HG03135 (cell line): ENCODE measurements at regions not wholly inside any gene's neighbourhood (a gene's known extent, or its start where the extent isn't known, plus 50 kb on each side); places are given as distances from the start of the nearest gene placed in this dataset.

Source experiments
- ATAC-seq: cut with Tn5 transposase; IDR thresholded peaks from one replicate; pipeline ENCODE4 v1.9.1; 2021; ENCODE audit warnings: mild to moderate bottlenecking, moderate library complexity; ENCODE audit not compliant: unreplicated experiment

GRCh38 chr5:82332064-82332855, 54.1 kb upstream of the RPS23 start:
- no peak for ATAC-seq

- no peak for ATAC-seq
These were observed 53.4 kb upstream of the RPS23 start for GRCh38 chr5:82331557-82331956.

DNA sequence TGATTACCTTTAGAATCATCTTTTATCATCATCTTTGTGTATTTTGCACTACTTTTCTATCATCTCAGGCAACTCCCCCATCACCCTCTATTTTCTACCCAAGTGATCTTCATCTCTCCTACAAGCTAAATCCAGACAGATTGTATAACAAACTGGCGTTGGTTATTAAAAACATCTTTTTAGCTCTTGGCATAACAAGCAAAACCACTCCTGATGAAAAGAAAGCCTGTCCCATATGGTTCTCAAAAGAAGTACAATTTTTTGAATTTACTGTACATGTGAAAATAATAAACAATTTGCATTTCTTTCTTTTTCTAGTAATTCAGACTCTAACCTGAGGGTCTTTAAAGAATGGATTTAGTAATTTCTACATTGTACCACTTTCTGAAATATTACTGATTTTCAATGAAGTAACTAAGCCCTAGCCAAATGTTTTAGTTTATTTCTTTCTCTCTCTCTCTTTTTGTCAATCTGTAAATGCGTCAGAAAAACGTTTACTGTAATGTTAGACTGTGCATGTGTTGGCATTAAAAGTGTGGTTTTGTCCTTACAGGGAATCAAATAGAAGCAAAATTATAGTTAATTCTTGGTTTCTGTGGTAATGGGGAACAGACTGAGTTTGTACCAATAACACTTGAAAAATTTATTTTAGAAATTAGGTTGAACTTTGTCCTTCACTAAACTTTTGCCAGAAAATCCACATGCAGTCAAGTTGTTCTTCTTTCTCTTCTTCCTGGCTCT, 52.5 kb upstream of the RPS23 start:
- ATAC-seq, result no peak

GRCh38 chr5:82329393-82329792, 51.2 kb upstream of the RPS23 start:
- ATAC-seq, result no peak
